H1 (cell line): ENCODE measurements at regions not wholly inside any gene's neighbourhood (a gene's known extent, or its start where the extent isn't known, plus 50 kb on each side); places are given as distances from the start of the nearest gene placed in this dataset.
A peak's percentile ranks its signal among the peaks of the same experiment; 100 is the strongest.

Experiments used
- CTCF ChIA-PET: fragments of 300-600 bp; sonication (Branson Sonifier 250); formaldehyde crosslinking; loops from one replicate; lab custom pipeline; 2021; ENCODE audit not compliant: partially characterized antibody; lab: Charles Lee
- POLR2A ChIA-PET: fragments of 300-600 bp; sonication (Branson Sonifier 250); formaldehyde crosslinking; loops from one replicate; lab custom pipeline; 2021; ENCODE audit warnings: inconsistent platforms; ENCODE audit not compliant: partially characterized antibody; lab: Charles Lee
- DNase-seq, 2 experiments: peaks; one replicate each; pipeline versions ENCODE4 v3.0.0 to v3.0.0-alpha.2; 2010 to 2022; ENCODE audit warnings: low spot score in 2 of 2, low read depth in 1 of 2, mixed read lengths in 1 of 2
- FAIRE-seq: peaks from 2 replicates; lab custom pipeline; 2011; peaks lifted over from hg19 to GRCh38; lab: Jason Lieb, UNC
- H2AFZ ChIP-seq: 2 replicates; pipeline ENCODE4 v1.8.1; 2012; ENCODE audit warnings: low read length, inconsistent platforms
- H2AK5ac ChIP-seq: 2 replicates; pipeline ENCODE4 v1.6.1; 2013; ENCODE audit warnings: low read depth, low read length
- H2BK120ac ChIP-seq: replicated peaks from 2 replicates; pipeline ENCODE3; 2013; ENCODE audit warnings: low read depth, low read length, inconsistent platforms
- H2BK12ac ChIP-seq: 2 replicates; pipeline ENCODE4 v1.6.1; 2013; ENCODE audit warnings: low read depth, low read length
- H2BK15ac ChIP-seq: 2 replicates; pipeline ENCODE4 v1.6.1; 2013; ENCODE audit warnings: low read length
- H2BK20ac ChIP-seq: 2 replicates; pipeline ENCODE4 v1.6.1; 2013; ENCODE audit warnings: low read length
- H2BK5ac ChIP-seq: 2 replicates; pipeline ENCODE4 v1.6.1; 2013; ENCODE audit warnings: low read depth, low read length
- H3K14ac ChIP-seq: 2 replicates; pipeline ENCODE4 v1.6.1; 2013; ENCODE audit warnings: inconsistent platforms; ENCODE audit not compliant: insufficient read length
- H3K18ac ChIP-seq: 2 replicates; pipeline ENCODE4 v1.6.1; 2013; ENCODE audit warnings: low read length; ENCODE audit errors: extremely low read depth
- H3K23ac ChIP-seq: 2 replicates; pipeline ENCODE4 v1.6.1; 2013; ENCODE audit warnings: inconsistent platforms; ENCODE audit not compliant: insufficient read length
- H3K23me2 ChIP-seq: 2 replicates; pipeline ENCODE4 v1.6.1; 2013; ENCODE audit warnings: low read depth, low read length
- H3K27ac ChIP-seq: 2 replicates; pipeline ENCODE4 v1.6.1; 2011; ENCODE audit warnings: low read depth, low read length, inconsistent platforms
- H3K27me3 ChIP-seq, 4 experiments: replicated peaks in 1 of 4; 1 replicate in 1 of 4; 2 replicates in 3 of 4; pipeline versions ENCODE4 v1.6.1 to v1.8.1; 2011 to 2013; ENCODE audit warnings: low read length in 3 of 4, mild to moderate bottlenecking in 3 of 4, inconsistent platforms in 2 of 4, mixed read lengths in 2 of 4, moderate library complexity in 1 of 4; ENCODE audit not compliant: control insufficient read depth in 3 of 4, insufficient read depth in 3 of 4; ENCODE audit errors: extremely low read depth in 1 of 4
- H3K36me3 ChIP-seq, 4 experiments: 2 replicates each; pipeline versions ENCODE4 v1.6.1 to v1.8.1; 2011 to 2013; ENCODE audit warnings: mild to moderate bottlenecking in 4 of 4, low read length in 3 of 4, moderate library complexity in 2 of 4, control low read depth in 1 of 4, inconsistent platforms in 1 of 4; ENCODE audit not compliant: insufficient read depth in 4 of 4, control insufficient read depth in 2 of 4
- H3K4ac ChIP-seq: replicated peaks from 2 replicates; pipeline ENCODE3; 2013; ENCODE audit warnings: low read length, low read depth, mixed read lengths, inconsistent platforms; ENCODE audit not compliant: insufficient read length
- H3K4me1 ChIP-seq, 4 experiments: replicated peaks in 1 of 4; 1 replicate in 1 of 4; 2 replicates in 3 of 4; pipeline versions ENCODE4 v1.6.1 to v1.8.1; 2011 to 2013; ENCODE audit warnings: low read length in 3 of 4, inconsistent platforms in 2 of 4, mixed read lengths in 1 of 4; ENCODE audit not compliant: insufficient read depth in 4 of 4, control insufficient read depth in 3 of 4
- H3K4me2 ChIP-seq, 2 experiments: 2 replicates each; pipeline versions ENCODE4 v1.6.1 to v1.8.1; 2011 to 2013; ENCODE audit warnings: low read depth in 2 of 2, low read length in 2 of 2, control low read depth in 1 of 2, inconsistent platforms in 1 of 2, mild to moderate bottlenecking in 1 of 2; ENCODE audit not compliant: insufficient read depth in 1 of 2
- H3K4me3 ChIP-seq, 4 experiments: fragments of 200-600, 300-600 bp in 1 of 4; sonication (generic), shearing (Covaris generic), sonication (Bioruptor Twin) in 1 of 4; 2 replicates each; pipeline versions ENCODE4 v1.5.1 to v1.8.1; 2011 to 2016; ENCODE audit warnings: low read length in 4 of 4, low read depth in 3 of 4, control low read depth in 2 of 4, inconsistent platforms in 2 of 4, mild to moderate bottlenecking in 2 of 4, mixed read lengths in 1 of 4, moderate library complexity in 1 of 4; ENCODE audit not compliant: insufficient read depth in 2 of 4; ENCODE audit errors: extremely low read depth in 1 of 4
- H3K56ac ChIP-seq: replicated peaks from 2 replicates; pipeline ENCODE3; 2013; ENCODE audit warnings: low read depth, mild to moderate bottlenecking, mixed read lengths, low read length, inconsistent platforms; ENCODE audit not compliant: insufficient read length
- H3K79me1 ChIP-seq: 2 replicates; pipeline ENCODE4 v1.6.1; 2013; ENCODE audit warnings: low read depth, low read length, control low read depth
- H3K79me2 ChIP-seq, 2 experiments: 2 replicates each; pipeline versions ENCODE4 v1.6.1 to v1.8.1; 2012 to 2013; ENCODE audit warnings: low read length in 2 of 2, mild to moderate bottlenecking in 2 of 2, inconsistent platforms in 1 of 2; ENCODE audit not compliant: insufficient read depth in 2 of 2, control insufficient read depth in 1 of 2
- H3K9ac ChIP-seq, 4 experiments: replicated peaks in 1 of 4; 1 replicate in 1 of 4; 2 replicates in 3 of 4; pipeline versions ENCODE4 v1.6.1 to v1.8.1; 2011 to 2013; ENCODE audit warnings: low read depth in 3 of 4, low read length in 3 of 4, control low read depth in 2 of 4, mild to moderate bottlenecking in 2 of 4, moderate library complexity in 2 of 4, inconsistent platforms in 1 of 4; ENCODE audit errors: extremely low read depth in 1 of 4
- H3K9me3 ChIP-seq, 2 experiments: 2 replicates each; pipeline versions ENCODE4 v1.6.1 to v1.8.1; 2012 to 2013; ENCODE audit warnings: mild to moderate bottlenecking in 2 of 2, moderate library complexity in 2 of 2, control low read depth in 1 of 2, inconsistent platforms in 1 of 2, low read depth in 1 of 2, low read length in 1 of 2, mixed read lengths in 1 of 2; ENCODE audit not compliant: insufficient read depth in 2 of 2
- H4K20me1 ChIP-seq, 2 experiments: replicated peaks in 1 of 2; 2 replicates each; pipeline versions ENCODE3 to v1.8.1; 2011 to 2013; ENCODE audit warnings: inconsistent platforms in 2 of 2, low read length in 2 of 2, mild to moderate bottlenecking in 1 of 2; ENCODE audit not compliant: insufficient read depth in 2 of 2, control insufficient read depth in 1 of 2
- H4K5ac ChIP-seq: 2 replicates; pipeline ENCODE4 v1.6.1; 2013; ENCODE audit warnings: low read length, low read depth, mixed read lengths, inconsistent platforms; ENCODE audit not compliant: insufficient read length
- H4K8ac ChIP-seq: 2 replicates; pipeline ENCODE4 v1.8.0; 2013; ENCODE audit warnings: mild to moderate bottlenecking, moderate library complexity, low read length, inconsistent platforms; ENCODE audit not compliant: insufficient read depth; ENCODE audit errors: extremely low read depth
- H4K91ac ChIP-seq: replicated peaks from 2 replicates; pipeline ENCODE3; 2013; ENCODE audit warnings: low read length, mixed read lengths, inconsistent platforms; ENCODE audit not compliant: insufficient read length
- CEBPB ChIP-seq: IDR thresholded peaks from 2 replicates; pipeline ENCODE4 v1.6.1; 2012; ENCODE audit warnings: low read depth, low read length
- HDAC6 ChIP-seq: IDR thresholded peaks from one replicate; pipeline ENCODE4 v1.7.1; 2012; ENCODE audit warnings: low read depth, mild to moderate bottlenecking, inconsistent platforms, low read length, moderate library complexity
- RAD21 ChIP-seq, 2 experiments: IDR thresholded peaks in 1 of 2; conservative IDR thresholded peaks in 1 of 2; 2 replicates each; pipeline ENCODE4 v1.6.1; 2011; ENCODE audit warnings: low read depth in 2 of 2, low read length in 2 of 2, improper control_type of control experiment in 1 of 2, inconsistent platforms in 1 of 2, mild to moderate bottlenecking in 1 of 2, moderate library complexity in 1 of 2
- RXRA ChIP-seq: IDR thresholded peaks from 2 replicates; pipeline ENCODE4 v1.6.1; 2011; ENCODE audit warnings: low read depth, mild to moderate bottlenecking, low read length, moderate library complexity; ENCODE audit not compliant: insufficient read depth
- WGBS, 2 experiments: shearing (Covaris generic) in 1 of 2; methylation state at CpG; one replicate each; pipeline versions ENCODE4 v1.1.6 to v1.1.7; 2013 to 2015; ENCODE audit warnings: low lambda C conversion rate in 2 of 2, mixed read lengths in 2 of 2, inconsistent platforms in 1 of 2, low coverage in 1 of 2, missing lambda C conversion rate in 1 of 2; ENCODE audit not compliant: insufficient replicate concordance in 2 of 2, insufficient coverage in 1 of 2, insufficient read length in 1 of 2; ENCODE audit errors: extremely low coverage in 1 of 2, missing lambda C conversion rate in 1 of 2; 5-methylcytosine and 5-hydroxymethylcytosine counted together

GRCh38 chr4:188198982-188199792, 59.9 kb downstream of the TRIML1 start:
- no peak overlapping the region for H2BK20ac ChIP-seq
- POLR2A ChIA-PET: interaction anchor here (0.5 to 1.3 kb wide), 3 partner anchors 165 to 205 kb away, joined by 3 to 4 read pairs (median 4); no protein-coding TSS in a partner anchor
- H4K8ac ChIP-seq: no peak overlapping the region
- DNase-seq: no peak
- H3K9ac ChIP-seq: no peak overlapping the region
- H3K23me2 ChIP-seq: no peaks in the 10 kb centered on the region; the same call in 1 of the 2 replicates
- CTCF ChIA-PET: interaction anchor here (0.6 to 0.9 kb wide), 4 partner anchors 10 to 248 kb away, joined by 3 to 4 read pairs (median 3); no protein-coding TSS in a partner anchor
- no peak overlapping the region for H4K5ac ChIP-seq
- H3K4me1 ChIP-seq: peaks cover 0 to 12% (median 1%) of the 10 kb centered on the region in 4 experiments; a peak in 2 of 7 replicates
- H2AFZ ChIP-seq: 0 out of 2 replicates have a peak overlapping the region, but pooled peaks have one; percentile 61
- H3K79me2 ChIP-seq: no peaks in the 10 kb centered on the region
- no peaks in the 10 kb centered on the region for H3K9me3 ChIP-seq
- TF ChIP-seq CEBPB (peak; percentile 55; the same call in 1 of the 2 replicates), HDAC6 (no peak), RXRA (no peak), RAD21 (IDR thresholded peaks at IDR 0.05 in 1 of 2, conservative IDR thresholded peaks at IDR 0.05 in 1 of 2; ENCODE audit: low read depth in 2 of 2, low read length in 2 of 2) (no peak)
- no peak overlapping the region for H3K14ac ChIP-seq
- no peak overlapping the region for H2BK5ac ChIP-seq
- H2BK15ac ChIP-seq: no peak overlapping the region
- FAIRE-seq: no peak
- H4K20me1 ChIP-seq: no peaks in the 10 kb centered on the region
- no peak overlapping the region for H2BK12ac ChIP-seq
- no peak overlapping the region for H3K27ac ChIP-seq
- no peaks in the 10 kb centered on the region for H3K79me1 ChIP-seq
- no peak overlapping the region for H4K91ac ChIP-seq
- H3K36me3 ChIP-seq: no peaks in the 10 kb centered on the region
- H3K18ac ChIP-seq: no peak overlapping the region; the same call in 1 of the 2 replicates
- H2BK120ac ChIP-seq: peak overlapping the region; percentile 47
- H3K4ac ChIP-seq: no peak overlapping the region
- no peaks in the 10 kb centered on the region for H3K27me3 ChIP-seq
- no peak overlapping the region for H2AK5ac ChIP-seq
- H3K56ac ChIP-seq: no peak overlapping the region
- H3K23ac ChIP-seq: no peak overlapping the region
- H3K4me3 ChIP-seq: no peak overlapping the region
- WGBS, 2 experiments: 88% methylated on average over 11 of the region's 11 CpGs; no CpG with 5 or more reads in 1 of the 2 experiments
- no peak overlapping the region for H3K4me2 ChIP-seq
